ENCODE measurements at regions not wholly inside any gene's neighbourhood (a gene's known extent, or its start where the extent isn't known, plus 50 kb on each side); places are given as distances from the start of the nearest gene placed in this dataset.

- peaks cover 5% of the 10 kb centered on the region for H3K27me3 Mint-ChIP-seq
- H3K36me3 Mint-ChIP-seq, result no peaks in the 10 kb centered on the region
- no peaks in the 10 kb centered on the region for H3K4me1 Mint-ChIP-seq (ENCODE audit: low read depth)
- no peak overlapping the region for H3K4me3 Mint-ChIP-seq
- H3K9me3 Mint-ChIP-seq (ENCODE audit: low read depth), result no peaks in the 10 kb centered on the region
- H3K27ac Mint-ChIP-seq, result no peak overlapping the region
These were observed 184.2 kb upstream of the TMEM161B start for GRCh38 chr5:88452820-88453219.

GRCh38 chr5:88450239-88450638 lies 181.6 kb upstream of the TMEM161B start:
- Mint-ChIP-seq H3K27me3 (peaks cover 4% of the 10 kb centered on the region), H3K27ac (no peak overlapping the region), H3K4me3 (no peak overlapping the region), H3K36me3 (no peaks in the 10 kb centered on the region), H3K9me3 (ENCODE audit: low read depth) (no peaks in the 10 kb centered on the region), H3K4me1 (ENCODE audit: low read depth) (no peaks in the 10 kb centered on the region)

GRCh38 chr5:88438006-88438405 lies 169.4 kb upstream of the TMEM161B start:
- Mint-ChIP-seq H3K36me3 (peaks cover 2% of the 10 kb centered on the region), H3K27me3 (peaks cover 10% of the 10 kb centered on the region)

GRCh38 chr5:88436290-88436689 lies 167.6 kb upstream of the TMEM161B start:
- Mint-ChIP-seq H3K36me3 (peaks cover 2% of the 10 kb centered on the region), H3K27ac (no peak overlapping the region), H3K27me3 (peaks cover 15% of the 10 kb centered on the region)

More at GRCh38 chr5:88438006-88438405, 169.4 kb upstream of the TMEM161B start:
- H3K9me3 Mint-ChIP-seq (ENCODE audit: low read depth), result peaks cover 11% of the 10 kb centered on the region
- H3K27ac Mint-ChIP-seq, result no peak overlapping the region
- no peaks in the 10 kb centered on the region for H3K4me1 Mint-ChIP-seq (ENCODE audit: low read depth)
- no peak overlapping the region for H3K4me3 Mint-ChIP-seq

GRCh38 chr5:88428633-88429032 lies 160.0 kb upstream of the TMEM161B start:
- Mint-ChIP-seq H3K4me3 (no peak overlapping the region), H3K36me3 (no peaks in the 10 kb centered on the region), H3K27me3 (peaks cover 11% of the 10 kb centered on the region), H3K4me1 (ENCODE audit: low read depth) (no peaks in the 10 kb centered on the region), H3K27ac (no peak overlapping the region), H3K9me3 (ENCODE audit: low read depth) (no peaks in the 10 kb centered on the region)

More at GRCh38 chr5:88436290-88436689, 167.6 kb upstream of the TMEM161B start:
- no peaks in the 10 kb centered on the region for H3K4me1 Mint-ChIP-seq (ENCODE audit: low read depth)
- H3K9me3 Mint-ChIP-seq (ENCODE audit: low read depth), result peaks cover 11% of the 10 kb centered on the region
- no peak overlapping the region for H3K4me3 Mint-ChIP-seq

GRCh38 chr5:88426441-88426840 lies 157.8 kb upstream of the TMEM161B start:
- Mint-ChIP-seq H3K4me1 (ENCODE audit: low read depth) (no peaks in the 10 kb centered on the region), H3K27me3 (peaks cover 7% of the 10 kb centered on the region), H3K36me3 (no peaks in the 10 kb centered on the region), H3K4me3 (no peak overlapping the region), H3K27ac (no peak overlapping the region), H3K9me3 (ENCODE audit: low read depth) (no peaks in the 10 kb centered on the region)

GRCh38 chr5:88425124-88425523 lies 156.5 kb upstream of the TMEM161B start:
- Mint-ChIP-seq H3K9me3 (ENCODE audit: low read depth) (no peaks in the 10 kb centered on the region), H3K27me3 (peaks cover 6% of the 10 kb centered on the region), H3K4me3 (no peak overlapping the region), H3K4me1 (ENCODE audit: low read depth) (no peaks in the 10 kb centered on the region), H3K27ac (no peak overlapping the region), H3K36me3 (no peaks in the 10 kb centered on the region)

GRCh38 chr5:88419931-88420330 lies 151.3 kb upstream of the TMEM161B start:
- peaks cover 3% of the 10 kb centered on the region for H3K27me3 Mint-ChIP-seq
- H3K9me3 Mint-ChIP-seq (ENCODE audit: low read depth), result no peaks in the 10 kb centered on the region
- no peak overlapping the region for H3K27ac Mint-ChIP-seq
- no peak overlapping the region for H3K4me3 Mint-ChIP-seq
- peaks cover 2% of the 10 kb centered on the region for H3K36me3 Mint-ChIP-seq
- no peaks in the 10 kb centered on the region for H3K4me1 Mint-ChIP-seq (ENCODE audit: low read depth)

- Mint-ChIP-seq H3K4me3 (no peak overlapping the region), H3K27me3 (peaks cover 3% of the 10 kb centered on the region), H3K27ac (no peak overlapping the region), H3K9me3 (ENCODE audit: low read depth) (peaks cover 4% of the 10 kb centered on the region), H3K36me3 (no peaks in the 10 kb centered on the region), H3K4me1 (ENCODE audit: low read depth) (no peaks in the 10 kb centered on the region)
These were observed 138.7 kb upstream of the TMEM161B start for GRCh38 chr5:88407341-88407740.

- peaks cover 4% of the 10 kb centered on the region for H3K9me3 Mint-ChIP-seq (ENCODE audit: low read depth)
- no peak overlapping the region for H3K27ac Mint-ChIP-seq
- H3K27me3 Mint-ChIP-seq, result peaks cover 3% of the 10 kb centered on the region
- H3K36me3 Mint-ChIP-seq, result no peaks in the 10 kb centered on the region
- H3K4me1 Mint-ChIP-seq (ENCODE audit: low read depth), result no peaks in the 10 kb centered on the region
- no peak overlapping the region for H3K4me3 Mint-ChIP-seq
These were observed 137.1 kb upstream of the TMEM161B start for GRCh38 chr5:88405783-88406182.

GRCh38 chr5:88404405-88404804 lies 135.8 kb upstream of the TMEM161B start:
- peaks cover 4% of the 10 kb centered on the region for H3K9me3 Mint-ChIP-seq (ENCODE audit: low read depth)
- no peak overlapping the region for H3K4me3 Mint-ChIP-seq
- no peaks in the 10 kb centered on the region for H3K36me3 Mint-ChIP-seq
- H3K27ac Mint-ChIP-seq, result no peak overlapping the region
- peaks cover 3% of the 10 kb centered on the region for H3K27me3 Mint-ChIP-seq
- H3K4me1 Mint-ChIP-seq (ENCODE audit: low read depth), result no peaks in the 10 kb centered on the region

GRCh38 chr5:88401686-88402085 lies 133.0 kb upstream of the TMEM161B start:
- H3K4me3 Mint-ChIP-seq, result no peak overlapping the region

GRCh38 chr5:88401228-88401627 lies 132.6 kb upstream of the TMEM161B start:
- Mint-ChIP-seq H3K36me3 (no peaks in the 10 kb centered on the region), H3K4me3 (no peak overlapping the region), H3K4me1 (ENCODE audit: low read depth) (no peaks in the 10 kb centered on the region), H3K27me3 (peaks cover 6% of the 10 kb centered on the region), H3K27ac (no peak overlapping the region), H3K9me3 (ENCODE audit: low read depth) (no peaks in the 10 kb centered on the region)

More at GRCh38 chr5:88401686-88402085, 133.0 kb upstream of the TMEM161B start:
- H3K9me3 Mint-ChIP-seq (ENCODE audit: low read depth), result no peaks in the 10 kb centered on the region
- H3K27me3 Mint-ChIP-seq, result peaks cover 3% of the 10 kb centered on the region
- no peaks in the 10 kb centered on the region for H3K4me1 Mint-ChIP-seq (ENCODE audit: low read depth)
- H3K36me3 Mint-ChIP-seq, result no peaks in the 10 kb centered on the region
- no peak overlapping the region for H3K27ac Mint-ChIP-seq

- Mint-ChIP-seq H3K27me3 (peaks cover 6% of the 10 kb centered on the region), H3K9me3 (ENCODE audit: low read depth) (no peaks in the 10 kb centered on the region), H3K27ac (no peak overlapping the region), H3K36me3 (no peaks in the 10 kb centered on the region), H3K4me3 (no peak overlapping the region), H3K4me1 (ENCODE audit: low read depth) (no peaks in the 10 kb centered on the region)
These were observed 130.9 kb upstream of the TMEM161B start for GRCh38 chr5:88399561-88399960.

GRCh38 chr5:88398316-88398715 lies 129.7 kb upstream of the TMEM161B start:
- no peaks in the 10 kb centered on the region for H3K9me3 Mint-ChIP-seq (ENCODE audit: low read depth)
- H3K36me3 Mint-ChIP-seq, result no peaks in the 10 kb centered on the region
- peaks cover 6% of the 10 kb centered on the region for H3K27me3 Mint-ChIP-seq

GRCh38 chr5:88396751-88397281 lies 128.2 kb upstream of the TMEM161B start:
- H3K4me1 Mint-ChIP-seq (ENCODE audit: low read depth), result no peaks in the 10 kb centered on the region
- H3K4me3 Mint-ChIP-seq, result no peak overlapping the region
- H3K27me3 Mint-ChIP-seq, result peaks cover 8% of the 10 kb centered on the region
- H3K27ac Mint-ChIP-seq, result no peak overlapping the region
- H3K9me3 Mint-ChIP-seq (ENCODE audit: low read depth), result no peaks in the 10 kb centered on the region
- H3K36me3 Mint-ChIP-seq, result no peaks in the 10 kb centered on the region

More at GRCh38 chr5:88398316-88398715, 129.7 kb upstream of the TMEM161B start:
- Mint-ChIP-seq H3K4me3 (no peak overlapping the region), H3K27ac (no peak overlapping the region), H3K4me1 (ENCODE audit: low read depth) (no peaks in the 10 kb centered on the region)

Measured in activated naive CD8-positive, alpha-beta T cell (primary cell).